C4-2B (cell line): ENCODE measurements at regions not wholly inside any gene's neighbourhood (a gene's known extent, or its start where the extent isn't known, plus 50 kb on each side); places are given as distances from the start of the nearest gene placed in this dataset.

Source experiments
- ZFX ChIP-seq: fragments of 450-650 bp; IDR thresholded peaks from 2 replicates; pipeline ENCODE4 v1.6.1; 2017
- TF ChIP-seq, protein P1 (sequence below): fragments of 450-650 bp; conservative IDR thresholded peaks from 2 replicates; pipeline ENCODE4 v1.5.1; 2017; ENCODE audit warnings: mild to moderate bottlenecking

DNA sequence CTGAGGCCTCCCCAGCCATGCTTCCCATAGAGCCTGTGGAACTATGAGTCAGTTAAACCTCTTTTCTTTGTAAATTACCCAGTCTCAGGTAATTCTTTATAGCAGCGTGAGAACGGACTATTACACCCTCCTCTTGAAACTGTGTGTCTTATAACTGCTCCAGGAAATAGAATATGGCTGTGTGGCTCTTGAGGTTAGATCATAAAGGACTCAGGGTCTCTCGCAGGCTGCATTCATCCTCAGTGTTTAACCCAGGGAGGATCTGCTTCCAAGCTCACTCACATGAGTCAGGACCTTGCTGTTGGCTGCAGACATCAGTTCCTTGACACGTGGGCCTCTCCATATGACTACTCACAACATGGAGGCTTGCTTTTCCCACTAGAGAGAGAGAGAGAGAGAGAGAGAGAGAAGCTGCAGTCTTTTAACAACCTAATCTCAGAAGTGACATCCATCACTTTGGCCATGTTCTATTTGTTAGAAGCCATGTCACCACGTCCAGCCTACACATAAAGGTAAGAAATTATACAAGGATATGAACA is 114.3 kb upstream of the UBE2E1 start:
- TF ChIP-seq, protein P1, sequence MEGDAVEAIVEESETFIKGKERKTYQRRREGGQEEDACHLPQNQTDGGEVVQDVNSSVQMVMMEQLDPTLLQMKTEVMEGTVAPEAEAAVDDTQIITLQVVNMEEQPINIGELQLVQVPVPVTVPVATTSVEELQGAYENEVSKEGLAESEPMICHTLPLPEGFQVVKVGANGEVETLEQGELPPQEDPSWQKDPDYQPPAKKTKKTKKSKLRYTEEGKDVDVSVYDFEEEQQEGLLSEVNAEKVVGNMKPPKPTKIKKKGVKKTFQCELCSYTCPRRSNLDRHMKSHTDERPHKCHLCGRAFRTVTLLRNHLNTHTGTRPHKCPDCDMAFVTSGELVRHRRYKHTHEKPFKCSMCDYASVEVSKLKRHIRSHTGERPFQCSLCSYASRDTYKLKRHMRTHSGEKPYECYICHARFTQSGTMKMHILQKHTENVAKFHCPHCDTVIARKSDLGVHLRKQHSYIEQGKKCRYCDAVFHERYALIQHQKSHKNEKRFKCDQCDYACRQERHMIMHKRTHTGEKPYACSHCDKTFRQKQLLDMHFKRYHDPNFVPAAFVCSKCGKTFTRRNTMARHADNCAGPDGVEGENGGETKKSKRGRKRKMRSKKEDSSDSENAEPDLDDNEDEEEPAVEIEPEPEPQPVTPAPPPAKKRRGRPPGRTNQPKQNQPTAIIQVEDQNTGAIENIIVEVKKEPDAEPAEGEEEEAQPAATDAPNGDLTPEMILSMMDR, result no peak
- TF ChIP-seq ZFX, result no peak
